ENCODE measurements at regions not wholly inside any gene's neighbourhood (a gene's known extent, or its start where the extent isn't known, plus 50 kb on each side); places are given as distances from the start of the nearest gene placed in this dataset.

DNA sequence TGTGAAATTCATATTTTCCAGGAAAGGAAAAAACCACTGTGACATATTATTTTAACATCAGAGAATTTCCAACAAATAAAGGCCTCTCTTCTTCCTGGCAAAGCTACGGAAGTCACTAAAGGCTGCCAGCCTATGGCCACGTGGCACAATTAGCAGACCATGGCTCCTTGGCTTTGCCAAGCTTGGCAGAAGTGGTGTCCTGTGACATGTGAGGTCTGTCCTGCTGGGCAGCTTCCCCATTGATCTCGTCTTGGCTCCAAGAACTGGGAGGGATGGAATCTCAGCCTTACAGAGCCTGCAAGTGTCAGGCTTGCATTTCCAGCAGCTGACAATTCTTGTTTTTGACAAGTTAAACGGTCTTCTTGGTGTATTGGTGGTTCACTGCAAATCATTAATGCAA is 226.9 kb upstream of the THSD7B start:
- TF ChIP-seq, protein P1, sequence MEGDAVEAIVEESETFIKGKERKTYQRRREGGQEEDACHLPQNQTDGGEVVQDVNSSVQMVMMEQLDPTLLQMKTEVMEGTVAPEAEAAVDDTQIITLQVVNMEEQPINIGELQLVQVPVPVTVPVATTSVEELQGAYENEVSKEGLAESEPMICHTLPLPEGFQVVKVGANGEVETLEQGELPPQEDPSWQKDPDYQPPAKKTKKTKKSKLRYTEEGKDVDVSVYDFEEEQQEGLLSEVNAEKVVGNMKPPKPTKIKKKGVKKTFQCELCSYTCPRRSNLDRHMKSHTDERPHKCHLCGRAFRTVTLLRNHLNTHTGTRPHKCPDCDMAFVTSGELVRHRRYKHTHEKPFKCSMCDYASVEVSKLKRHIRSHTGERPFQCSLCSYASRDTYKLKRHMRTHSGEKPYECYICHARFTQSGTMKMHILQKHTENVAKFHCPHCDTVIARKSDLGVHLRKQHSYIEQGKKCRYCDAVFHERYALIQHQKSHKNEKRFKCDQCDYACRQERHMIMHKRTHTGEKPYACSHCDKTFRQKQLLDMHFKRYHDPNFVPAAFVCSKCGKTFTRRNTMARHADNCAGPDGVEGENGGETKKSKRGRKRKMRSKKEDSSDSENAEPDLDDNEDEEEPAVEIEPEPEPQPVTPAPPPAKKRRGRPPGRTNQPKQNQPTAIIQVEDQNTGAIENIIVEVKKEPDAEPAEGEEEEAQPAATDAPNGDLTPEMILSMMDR (conservative IDR thresholded peaks at IDR 0.05): no peak
- TF ChIP-seq EZH2 (IDR thresholded peaks at IDR 0.05; ENCODE audit: low read depth): no peak
